ENCODE measurements at regions not wholly inside any gene's neighbourhood (a gene's known extent, or its start where the extent isn't known, plus 50 kb on each side); places are given as distances from the start of the nearest gene placed in this dataset.

GRCh38 chr13:107057028-107057631 is 489.2 kb upstream of the ARGLU1 start:
- ChIA-PET POLR2A (no interaction called here), CTCF (ENCODE audit: low intra/inter-chr PET ratio) (no interaction called here)
- Histone ChIP-seq H3K9ac (ENCODE audit: insufficient read depth in 1 of 2, low read depth in 2 of 2, low read length in 2 of 2) (no peak overlapping the region), H3K27me3 (ENCODE audit: control insufficient read depth in 2 of 2, insufficient read depth in 2 of 2, low read length in 2 of 2) (no peaks in the 10 kb centered on the region), H3K4me2 (ENCODE audit: insufficient read depth, low read length) (no peak overlapping the region), H3K9me3 (replicated peaks; ENCODE audit: control insufficient read depth, insufficient read depth, low read depth, low read length) (no peaks in the 10 kb centered on the region), H3K4me3 (no peak overlapping the region), H3K36me3 (ENCODE audit: control insufficient read depth, insufficient read depth, low read length) (no peaks in the 10 kb centered on the region), H3K4me1 (replicated peaks in 1 of 2; ENCODE audit: control insufficient read depth in 2 of 2, insufficient read depth in 2 of 2, low read length in 2 of 2) (no peaks in the 10 kb centered on the region), H4K20me1 (replicated peaks; ENCODE audit: control insufficient read depth, insufficient read depth, low read length) (no peaks in the 10 kb centered on the region), H3K9me1 (ENCODE audit: control insufficient read depth, insufficient read depth, low read length) (no peaks in the 10 kb centered on the region), H2AFZ (ENCODE audit: low read depth, low read length) (no peak overlapping the region), H3K27ac (ENCODE audit: extremely low read depth, low read depth, low read length) (no peak overlapping the region), H3K79me2 (ENCODE audit: control insufficient read depth, insufficient read depth, low read length) (no peaks in the 10 kb centered on the region)
- intact Hi-C loops (cut with micrococcal nuclease) (no loop called here), in situ Hi-C loops (cut with MboI) (no loop called here)
- no peak for DNase-seq (ENCODE audit: extremely low read depth in 1 of 4, low spot score in 3 of 4)
- no peak for FAIRE-seq
- WGBS (ENCODE audit: insufficient coverage, low coverage, missing lambda C conversion rate) = 0% methylated on average over 3 of the region's 3 CpGs
- ATAC-seq = no peak
- BruUV-seq (replicated peaks) = no TSS peak
- no peak for TF ChIP-seq NUFIP1 (IDR thresholded peaks at IDR 0.05; ENCODE audit: partially characterized antibody)
- no peak for TF ChIP-seq KDM1A (IDR thresholded peaks at IDR 0.05)
- no peak for TF ChIP-seq ZFP1 (CRISPR knock-in tag; IDR thresholded peaks at IDR 0.05)
- no peak for TF ChIP-seq KDM4B (IDR thresholded peaks at IDR 0.05; ENCODE audit: borderline replicate concordance in 2 of 2, low read depth in 1 of 2)
- TF ChIP-seq COPS2 (conservative IDR thresholded peaks at IDR 0.05) = no peak
- no peak for TF ChIP-seq ZNF197 (CRISPR knock-in tag; IDR thresholded peaks at IDR 0.05; ENCODE audit: low read depth)
- TF ChIP-seq ETS1 (conservative IDR thresholded peaks at IDR 0.05; ENCODE audit: control insufficient read depth, low read depth, low read length) = no peak
- no peak for TF ChIP-seq E2F6 (IDR thresholded peaks at IDR 0.05; ENCODE audit: borderline replicate concordance in 1 of 2, extremely low read depth in 1 of 2, insufficient read depth in 1 of 2, insufficient read length in 1 of 2, low read depth in 1 of 2, low read length in 1 of 2, poor library complexity in 1 of 2, severe bottlenecking in 1 of 2)
- TF ChIP-seq HCFC1 (IDR thresholded peaks at IDR 0.05; ENCODE audit: low read depth, low read length) = no peak
- TF ChIP-seq NFXL1 (CRISPR knock-in tag; IDR thresholded peaks at IDR 0.05) = no peak
- no peak for TF ChIP-seq ZNF668 (CRISPR knock-in tag; IDR thresholded peaks at IDR 0.05)
- no peak for TF ChIP-seq ZNF143 (CRISPR knock-in tag; IDR thresholded peaks at IDR 0.05)
- TF ChIP-seq BRF1 (IDR thresholded peaks at IDR 0.05; ENCODE audit: borderline replicate concordance, extremely low read depth, insufficient read length) = no peak
- TF ChIP-seq, protein P1, sequence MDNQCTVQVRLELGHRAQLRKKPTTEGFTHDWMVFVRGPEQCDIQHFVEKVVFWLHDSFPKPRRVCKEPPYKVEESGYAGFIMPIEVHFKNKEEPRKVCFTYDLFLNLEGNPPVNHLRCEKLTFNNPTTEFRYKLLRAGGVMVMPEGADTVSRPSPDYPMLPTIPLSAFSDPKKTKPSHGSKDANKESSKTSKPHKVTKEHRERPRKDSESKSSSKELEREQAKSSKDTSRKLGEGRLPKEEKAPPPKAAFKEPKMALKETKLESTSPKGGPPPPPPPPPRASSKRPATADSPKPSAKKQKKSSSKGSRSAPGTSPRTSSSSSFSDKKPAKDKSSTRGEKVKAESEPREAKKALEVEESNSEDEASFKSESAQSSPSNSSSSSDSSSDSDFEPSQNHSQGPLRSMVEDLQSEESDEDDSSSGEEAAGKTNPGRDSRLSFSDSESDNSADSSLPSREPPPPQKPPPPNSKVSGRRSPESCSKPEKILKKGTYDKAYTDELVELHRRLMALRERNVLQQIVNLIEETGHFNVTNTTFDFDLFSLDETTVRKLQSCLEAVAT (IDR thresholded peaks at IDR 0.05) = no peak
- TF ChIP-seq TSHZ1 (CRISPR knock-in tag; IDR thresholded peaks at IDR 0.05) = no peak
- TF ChIP-seq PCBP2 (IDR thresholded peaks at IDR 0.05; ENCODE audit: low read depth, low read length, poor library complexity, severe bottlenecking) = no peak

Data from K562 (cell line).